Inflammatory macrophage treated with lipopolysaccharide for 1 hour (primary cell): ENCODE measurements at regions not wholly inside any gene's neighbourhood (a gene's known extent, or its start where the extent isn't known, plus 50 kb on each side); places are given as distances from the start of the nearest gene placed in this dataset.

ENCODE experiments used
- DNase-seq, 2 donors: peaks; one replicate each; pipeline ENCODE4 v3.0.0-alpha.2; 2020 to 2022

DNA sequence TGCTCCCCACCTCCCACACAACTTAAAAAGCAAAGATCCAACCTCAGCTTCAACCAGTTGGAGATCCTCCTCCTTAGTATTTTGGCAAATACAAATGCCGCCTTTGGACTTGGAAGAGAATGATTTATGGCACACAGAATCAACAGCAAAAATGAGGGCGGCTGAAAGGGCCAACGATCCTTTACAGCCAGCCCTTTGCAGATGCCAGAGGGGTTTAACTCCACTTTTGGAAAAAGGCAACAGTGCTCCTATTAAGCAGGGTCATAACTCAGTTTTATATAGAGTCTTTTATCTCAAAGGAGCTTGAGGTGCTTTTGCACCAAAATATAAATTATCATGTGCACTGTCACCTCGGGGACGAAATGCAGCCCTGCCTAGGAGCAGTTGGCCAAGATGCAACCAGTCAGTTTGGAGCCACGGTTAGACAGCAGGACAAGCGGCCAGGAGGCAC, 56.7 kb upstream of the JCAD start:
- DNase-seq = no peak

DNA sequence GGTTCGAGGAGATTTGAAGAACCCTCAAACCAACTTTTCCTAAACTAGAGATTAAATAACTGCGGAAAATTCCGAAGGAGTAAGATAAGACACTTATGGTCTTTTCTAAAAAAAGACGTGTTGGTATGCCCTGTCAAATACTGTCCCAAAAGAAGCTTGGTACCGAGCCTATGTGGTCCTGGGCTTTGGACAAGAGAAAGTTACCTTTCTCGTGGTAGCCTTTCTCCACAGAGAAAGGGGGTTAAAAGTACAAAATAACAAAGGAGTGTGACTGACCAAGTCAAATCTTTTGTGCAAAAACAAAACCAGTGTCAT, 56.2 kb upstream of the JCAD start:
- DNase-seq = no peak

DNA sequence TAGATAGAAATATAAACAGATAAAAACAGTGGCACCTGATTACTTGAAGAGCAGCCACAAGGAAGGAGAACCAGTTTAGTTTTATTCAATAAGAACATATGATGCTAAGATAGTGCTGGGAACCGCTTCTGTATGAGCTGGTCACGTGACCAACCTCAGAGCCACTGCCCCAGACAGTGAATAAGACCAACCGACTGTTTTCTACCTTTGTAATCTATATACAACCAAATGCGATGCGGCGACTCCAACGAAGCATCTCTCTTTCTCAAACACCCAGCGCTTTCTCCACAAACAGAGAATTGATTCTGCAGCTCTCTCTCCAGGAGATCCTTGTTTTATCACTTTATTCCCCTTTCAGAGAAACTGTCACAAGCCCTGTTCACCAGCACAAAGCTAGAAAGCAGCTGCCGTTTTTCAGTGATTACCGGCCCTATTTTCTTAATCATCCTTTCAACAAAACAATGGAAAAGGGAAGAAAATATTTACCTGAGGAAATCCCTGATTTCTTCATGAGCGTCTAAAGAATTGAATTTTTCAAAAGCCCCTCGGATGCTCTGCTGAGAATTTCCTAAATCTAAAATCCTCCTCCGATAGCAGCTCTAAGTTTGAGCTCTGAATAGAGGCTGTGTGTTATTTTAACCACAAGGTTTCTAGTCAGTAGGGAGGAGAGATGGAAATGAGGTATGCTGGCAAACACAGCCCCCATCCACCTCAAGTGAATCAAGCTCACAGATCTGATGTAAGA, 55.7 kb upstream of the JCAD start:
- DNase-seq = no peak

DNA sequence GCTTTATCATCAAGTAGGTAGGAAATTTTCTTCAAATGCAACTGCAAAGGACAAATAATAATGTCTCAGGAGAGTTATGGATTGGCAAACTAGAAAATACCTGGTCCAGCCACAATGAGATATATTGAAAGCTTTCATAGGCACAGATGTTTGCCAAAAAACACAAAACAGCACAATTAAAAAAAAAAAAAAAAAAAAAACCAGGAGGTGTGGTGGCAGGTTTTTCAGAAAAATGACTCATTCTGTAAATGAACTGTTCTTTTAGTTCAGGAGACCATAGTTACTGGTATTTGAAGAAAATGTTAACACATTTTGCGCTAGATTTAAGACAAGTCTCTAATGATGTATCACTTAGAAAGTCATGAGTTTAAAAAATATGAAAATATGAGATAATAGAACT, 55.0 kb upstream of the JCAD start:
- DNase-seq = no peak

DNA sequence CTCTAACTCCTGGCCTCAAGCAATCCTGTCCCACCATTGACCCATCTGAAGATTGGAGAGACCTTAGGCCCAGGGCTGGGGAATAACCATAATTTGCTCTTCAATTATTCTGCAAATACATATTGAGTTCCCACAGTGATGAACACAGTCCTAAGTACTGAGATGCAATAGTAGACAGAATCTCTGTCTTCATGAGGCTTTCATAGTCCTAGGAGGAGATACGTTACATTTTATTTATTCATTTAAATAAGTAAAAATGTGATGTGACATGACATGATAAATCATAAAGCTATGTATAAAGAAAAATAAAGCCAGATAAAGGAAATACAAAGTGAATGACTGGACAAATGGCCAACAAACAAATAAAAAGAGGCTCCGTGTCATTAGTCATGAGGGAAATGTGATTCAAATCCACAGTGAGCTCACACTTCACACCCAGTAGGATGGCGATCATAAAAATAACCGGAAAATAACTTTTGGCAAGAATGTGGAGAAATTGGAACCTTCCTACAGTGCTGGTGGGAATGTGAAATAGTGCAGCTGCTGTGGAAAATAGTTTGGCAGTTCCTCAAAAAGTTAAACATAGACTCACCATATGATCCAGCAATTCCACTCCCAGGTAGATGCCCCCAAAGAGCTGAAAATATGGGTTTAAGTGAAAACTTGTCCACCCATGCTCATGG, 52.1 kb upstream of the JCAD start:
- DNase-seq = no peak
